ENCODE measurements at regions not wholly inside any gene's neighbourhood (a gene's known extent, or its start where the extent isn't known, plus 50 kb on each side); places are given as distances from the start of the nearest gene placed in this dataset.
"Not testable (repeated sequence)": the region's sequence is repeated elsewhere in the genome, so short reads cannot be mapped to it uniquely, and the experiment has no call there.

- H3K27ac ChIP-seq (ENCODE audit: low read depth, low read length) = no peak overlapping the region
- no peaks in the 10 kb centered on the region for H3K9me3 ChIP-seq (ENCODE audit: control insufficient read depth, insufficient read depth, low read length)
- H3K4me1 ChIP-seq (ENCODE audit: control insufficient read depth, insufficient read depth, low read length) = no peaks in the 10 kb centered on the region
- no peak overlapping the region for H3K4me3 ChIP-seq (ENCODE audit: low read depth, low read length)
- H3K36me3 ChIP-seq (ENCODE audit: control insufficient read depth, insufficient read depth, low read length) = no peaks in the 10 kb centered on the region
- H3K27me3 ChIP-seq (ENCODE audit: control insufficient read depth, insufficient read depth, low read length) = no peaks in the 10 kb centered on the region
- WGBS (ENCODE audit: insufficient coverage) = 57% methylated on average over 1 of the region's 2 CpGs
- DNase-seq (ENCODE audit: low read depth in 4 of 6, low spot score in 6 of 6) = no peak
Measured at GRCh38 chr17:54157542-54157941, 334.8 kb downstream of the KIF2B start.

GRCh38 chr17:54172096-54172984 is 349.6 kb downstream of the KIF2B start:
- no peaks in the 10 kb centered on the region for H3K27me3 ChIP-seq (ENCODE audit: control insufficient read depth, insufficient read depth, low read length)
- H3K4me1 ChIP-seq (ENCODE audit: control insufficient read depth, insufficient read depth, low read length) = no peaks in the 10 kb centered on the region
- no peak overlapping the region for H3K4me3 ChIP-seq (ENCODE audit: low read depth, low read length)
- H3K27ac ChIP-seq (ENCODE audit: low read depth, low read length) = no peak overlapping the region
- no peaks in the 10 kb centered on the region for H3K36me3 ChIP-seq (ENCODE audit: control insufficient read depth, insufficient read depth, low read length)
- H3K9me3 ChIP-seq (ENCODE audit: control insufficient read depth, insufficient read depth, low read length) = no peaks in the 10 kb centered on the region
- WGBS (ENCODE audit: insufficient coverage) = no CpG with 5 or more reads among the region's 3 CpGs
- peak in 4 of 6 donors; percentile 12 to 85 (median 52) for DNase-seq (ENCODE audit: low read depth in 4 of 6, low spot score in 6 of 6)

- H3K9me3 ChIP-seq (ENCODE audit: control insufficient read depth, insufficient read depth, low read length) = no peaks in the 10 kb centered on the region
- H3K36me3 ChIP-seq (ENCODE audit: control insufficient read depth, insufficient read depth, low read length) = no peaks in the 10 kb centered on the region
- H3K4me3 ChIP-seq (ENCODE audit: low read depth, low read length) = no peak overlapping the region
- H3K27me3 ChIP-seq (ENCODE audit: control insufficient read depth, insufficient read depth, low read length) = no peaks in the 10 kb centered on the region
- no peak for DNase-seq (ENCODE audit: low read depth in 4 of 6, low spot score in 6 of 6)
- H3K4me1 ChIP-seq (ENCODE audit: control insufficient read depth, insufficient read depth, low read length) = no peaks in the 10 kb centered on the region
- H3K27ac ChIP-seq (ENCODE audit: low read depth, low read length) = no peak overlapping the region
Measured at GRCh38 chr17:54172985-54173316, 350.2 kb downstream of the KIF2B start.

DNA sequence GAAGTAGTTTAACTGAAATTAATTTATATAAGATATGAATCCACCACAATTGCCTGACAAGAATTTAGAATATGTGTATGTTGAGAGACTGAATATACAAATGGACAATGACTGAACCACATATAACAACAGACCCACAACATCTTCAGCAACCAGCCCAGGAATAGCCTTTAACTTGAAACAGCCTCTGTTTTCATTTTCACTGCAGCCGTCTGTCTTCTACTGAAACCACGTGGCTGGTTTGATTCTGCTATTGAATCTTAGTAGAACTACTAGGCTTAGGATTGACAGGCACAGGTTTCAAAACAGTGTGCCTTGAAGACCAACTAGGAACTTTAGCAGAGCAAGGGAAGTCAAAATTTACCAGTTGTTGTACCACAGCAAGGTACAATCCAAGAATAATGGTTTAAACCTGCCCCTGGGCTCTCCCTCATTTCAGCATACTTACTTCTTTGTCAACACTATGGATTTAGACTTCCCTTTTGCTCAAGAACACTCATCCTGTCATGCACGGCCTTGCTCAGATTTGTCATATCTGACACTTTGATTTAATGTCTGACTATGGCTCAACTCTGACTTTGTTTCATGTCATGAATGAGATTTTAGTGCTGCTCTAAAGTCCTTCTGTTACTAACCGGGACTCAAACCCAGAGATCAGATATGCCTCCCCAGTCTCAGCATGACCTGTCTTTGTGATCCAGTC is 355.0 kb downstream of the KIF2B start:
- Histone ChIP-seq H3K27me3 (ENCODE audit: control insufficient read depth, insufficient read depth, low read length) (no peaks in the 10 kb centered on the region), H3K4me3 (ENCODE audit: low read depth, low read length) (no peak overlapping the region), H3K27ac (ENCODE audit: low read depth, low read length) (no peak overlapping the region), H3K9me3 (ENCODE audit: control insufficient read depth, insufficient read depth, low read length) (no peaks in the 10 kb centered on the region), H3K36me3 (ENCODE audit: control insufficient read depth, insufficient read depth, low read length) (no peaks in the 10 kb centered on the region), H3K4me1 (ENCODE audit: control insufficient read depth, insufficient read depth, low read length) (no peaks in the 10 kb centered on the region)
- no peak for DNase-seq (ENCODE audit: low read depth in 4 of 6, low spot score in 6 of 6)
- WGBS (ENCODE audit: insufficient coverage) = 63% methylated on average over 3 of the region's 4 CpGs

- no peaks in the 10 kb centered on the region for H3K36me3 ChIP-seq (ENCODE audit: control insufficient read depth, insufficient read depth, low read length)
- no peak overlapping the region for H3K27ac ChIP-seq (ENCODE audit: low read depth, low read length)
- no peaks in the 10 kb centered on the region for H3K27me3 ChIP-seq (ENCODE audit: control insufficient read depth, insufficient read depth, low read length)
- no peak overlapping the region for H3K4me3 ChIP-seq (ENCODE audit: low read depth, low read length)
- H3K9me3 ChIP-seq (ENCODE audit: control insufficient read depth, insufficient read depth, low read length) = no peaks in the 10 kb centered on the region
- peak in 4 of 6 donors; percentile 5 to 81 (median 31) for DNase-seq (ENCODE audit: low read depth in 4 of 6, low spot score in 6 of 6)
- H3K4me1 ChIP-seq (ENCODE audit: control insufficient read depth, insufficient read depth, low read length) = no peaks in the 10 kb centered on the region
- WGBS (ENCODE audit: insufficient coverage) = no CpG with 5 or more reads among the region's 4 CpGs
Measured at GRCh38 chr17:54180950-54181349, 358.2 kb downstream of the KIF2B start.

- no CpG with 5 or more reads among the region's 1 CpG for WGBS (ENCODE audit: insufficient coverage)
- no peaks in the 10 kb centered on the region for H3K4me1 ChIP-seq (ENCODE audit: control insufficient read depth, insufficient read depth, low read length)
- DNase-seq (ENCODE audit: low read depth in 4 of 6, low spot score in 6 of 6) = peak in 2 of 6 donors; percentile 15 to 54
Measured at GRCh38 chr17:54191261-54191660, 368.5 kb downstream of the KIF2B start.

GRCh38 chr17:54194268-54194667 is 371.5 kb downstream of the KIF2B start:
- peak in 2 of 6 donors; percentile 24 to 88 for DNase-seq (ENCODE audit: low read depth in 4 of 6, low spot score in 6 of 6)
- Histone ChIP-seq H3K27me3 (ENCODE audit: control insufficient read depth, insufficient read depth, low read length) (no peaks in the 10 kb centered on the region), H3K4me3 (ENCODE audit: low read depth, low read length) (no peak overlapping the region), H3K27ac (ENCODE audit: low read depth, low read length) (no peak overlapping the region), H3K4me1 (ENCODE audit: control insufficient read depth, insufficient read depth, low read length) (no peaks in the 10 kb centered on the region), H3K9me3 (ENCODE audit: control insufficient read depth, insufficient read depth, low read length) (no peaks in the 10 kb centered on the region), H3K36me3 (ENCODE audit: control insufficient read depth, insufficient read depth, low read length) (no peaks in the 10 kb centered on the region)
- WGBS (ENCODE audit: insufficient coverage) = no CpG with 5 or more reads among the region's 1 CpG

More at GRCh38 chr17:54191261-54191660, 368.5 kb downstream of the KIF2B start:
- Histone ChIP-seq H3K27ac (ENCODE audit: low read depth, low read length) (no peak overlapping the region), H3K4me3 (ENCODE audit: low read depth, low read length) (no peak overlapping the region), H3K27me3 (ENCODE audit: control insufficient read depth, insufficient read depth, low read length) (no peaks in the 10 kb centered on the region), H3K9me3 (ENCODE audit: control insufficient read depth, insufficient read depth, low read length) (no peaks in the 10 kb centered on the region), H3K36me3 (ENCODE audit: control insufficient read depth, insufficient read depth, low read length) (no peaks in the 10 kb centered on the region)

DNA sequence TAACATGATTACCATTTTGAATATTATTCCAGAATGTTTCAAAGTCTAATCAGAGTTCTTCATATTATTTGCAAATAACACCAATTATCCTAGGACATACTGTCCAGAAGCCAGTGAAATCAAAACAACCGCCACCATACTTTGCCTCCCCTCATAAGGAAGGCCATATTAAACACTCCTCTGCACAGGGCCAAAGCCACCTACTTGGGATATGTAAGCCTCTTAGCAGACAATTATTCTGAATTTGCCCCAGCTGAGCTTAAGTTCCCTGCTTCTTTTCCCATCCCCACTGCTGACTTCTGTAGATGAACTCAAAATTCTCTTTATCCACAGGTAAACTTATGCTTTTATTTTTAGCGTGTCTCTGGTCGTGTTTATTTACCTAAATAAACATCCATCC is 374.0 kb downstream of the KIF2B start:
- H3K27me3 ChIP-seq (ENCODE audit: control insufficient read depth, insufficient read depth, low read length) = no peaks in the 10 kb centered on the region
- H3K27ac ChIP-seq (ENCODE audit: low read depth, low read length) = no peak overlapping the region
- no peaks in the 10 kb centered on the region for H3K4me1 ChIP-seq (ENCODE audit: control insufficient read depth, insufficient read depth, low read length)
- no peak for DNase-seq (ENCODE audit: low read depth in 4 of 6, low spot score in 6 of 6)
- WGBS (ENCODE audit: insufficient coverage) = 90% methylated on average over 1 of the region's 3 CpGs
- no peak overlapping the region for H3K4me3 ChIP-seq (ENCODE audit: low read depth, low read length)
- H3K9me3 ChIP-seq (ENCODE audit: control insufficient read depth, insufficient read depth, low read length) = no peaks in the 10 kb centered on the region
- H3K36me3 ChIP-seq (ENCODE audit: control insufficient read depth, insufficient read depth, low read length) = no peaks in the 10 kb centered on the region

DNA sequence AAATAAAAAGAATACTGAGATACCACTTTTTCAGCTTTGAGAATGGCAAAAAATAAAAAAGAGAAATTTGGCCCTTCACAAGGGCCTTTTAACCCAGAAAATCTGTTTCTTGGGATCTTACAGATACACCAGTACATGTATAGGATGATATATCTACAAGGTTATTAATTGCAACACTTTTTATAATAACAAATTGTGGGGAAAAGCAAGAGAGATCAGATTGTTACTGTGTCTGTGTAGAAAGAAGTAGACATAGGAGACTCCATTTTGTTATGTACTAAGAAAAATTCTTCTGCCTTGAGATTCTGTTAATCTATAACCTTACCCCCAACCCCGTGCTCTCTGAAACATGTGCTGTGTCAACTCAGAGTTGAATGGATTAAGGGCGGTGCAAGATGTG is 378.7 kb downstream of the KIF2B start:
- H3K9me3 ChIP-seq (ENCODE audit: control insufficient read depth, insufficient read depth, low read length); H3K4me3 ChIP-seq (ENCODE audit: low read depth, low read length); H3K36me3 ChIP-seq (ENCODE audit: control insufficient read depth, insufficient read depth, low read length); H3K4me1 ChIP-seq (ENCODE audit: control insufficient read depth, insufficient read depth, low read length); H3K27me3 ChIP-seq (ENCODE audit: control insufficient read depth, insufficient read depth, low read length); H3K27ac ChIP-seq (ENCODE audit: low read depth, low read length); DNase-seq (ENCODE audit: low read depth in 4 of 6, low spot score in 6 of 6): not testable (repeated sequence)
- WGBS (ENCODE audit: insufficient coverage) = no CpG with 5 or more reads among the region's 2 CpGs

GRCh38 chr17:54220829-54221228 is 398.1 kb downstream of the KIF2B start:
- Histone ChIP-seq H3K4me3 (ENCODE audit: low read depth, low read length) (no peak overlapping the region), H3K9me3 (ENCODE audit: control insufficient read depth, insufficient read depth, low read length) (no peaks in the 10 kb centered on the region), H3K4me1 (ENCODE audit: control insufficient read depth, insufficient read depth, low read length) (no peaks in the 10 kb centered on the region), H3K36me3 (ENCODE audit: control insufficient read depth, insufficient read depth, low read length) (no peaks in the 10 kb centered on the region), H3K27ac (ENCODE audit: low read depth, low read length) (no peak overlapping the region), H3K27me3 (ENCODE audit: control insufficient read depth, insufficient read depth, low read length) (no peaks in the 10 kb centered on the region)
- no CpG with 5 or more reads among the region's 1 CpG for WGBS (ENCODE audit: insufficient coverage)
- no peak for DNase-seq (ENCODE audit: low read depth in 4 of 6, low spot score in 6 of 6)
